ENCODE measurements at regions not wholly inside any gene's neighbourhood (a gene's known extent, or its start where the extent isn't known, plus 50 kb on each side); places are given as distances from the start of the nearest gene placed in this dataset.

DNA sequence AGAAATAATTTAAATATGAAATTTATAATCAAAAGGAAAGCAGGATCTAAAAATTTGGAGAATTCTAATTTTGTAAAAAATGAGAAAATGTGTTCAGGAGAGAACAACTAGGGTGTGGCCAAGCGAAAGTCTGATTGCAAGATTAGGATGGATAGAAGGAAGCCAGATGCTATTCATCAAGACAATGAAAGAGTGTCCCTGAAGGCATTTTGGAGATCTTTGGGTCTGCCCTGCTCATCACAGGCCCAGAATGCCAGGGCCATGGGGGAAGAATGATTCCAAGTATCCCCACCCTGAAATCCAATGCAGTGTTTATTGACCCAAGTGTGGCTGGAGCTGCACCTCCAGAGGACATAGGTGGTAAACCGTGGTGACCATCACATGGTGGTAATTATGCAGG is 724.0 kb upstream of the FZD8 start:
- DNase-seq (ENCODE audit: low read depth, low spot score), result no peak
- Mint-ChIP-seq H3K27me3 (ENCODE audit: low read depth) (no peaks in the 10 kb centered on the region), H3K4me1 (no peaks in the 10 kb centered on the region), H3K27ac (ENCODE audit: unreplicated experiment) (no peak overlapping the region), H3K9me3 (no peaks in the 10 kb centered on the region), H3K4me3 (no peak overlapping the region), H3K36me3 (ENCODE audit: low read depth) (no peaks in the 10 kb centered on the region)
- TF ChIP-seq, protein P1, sequence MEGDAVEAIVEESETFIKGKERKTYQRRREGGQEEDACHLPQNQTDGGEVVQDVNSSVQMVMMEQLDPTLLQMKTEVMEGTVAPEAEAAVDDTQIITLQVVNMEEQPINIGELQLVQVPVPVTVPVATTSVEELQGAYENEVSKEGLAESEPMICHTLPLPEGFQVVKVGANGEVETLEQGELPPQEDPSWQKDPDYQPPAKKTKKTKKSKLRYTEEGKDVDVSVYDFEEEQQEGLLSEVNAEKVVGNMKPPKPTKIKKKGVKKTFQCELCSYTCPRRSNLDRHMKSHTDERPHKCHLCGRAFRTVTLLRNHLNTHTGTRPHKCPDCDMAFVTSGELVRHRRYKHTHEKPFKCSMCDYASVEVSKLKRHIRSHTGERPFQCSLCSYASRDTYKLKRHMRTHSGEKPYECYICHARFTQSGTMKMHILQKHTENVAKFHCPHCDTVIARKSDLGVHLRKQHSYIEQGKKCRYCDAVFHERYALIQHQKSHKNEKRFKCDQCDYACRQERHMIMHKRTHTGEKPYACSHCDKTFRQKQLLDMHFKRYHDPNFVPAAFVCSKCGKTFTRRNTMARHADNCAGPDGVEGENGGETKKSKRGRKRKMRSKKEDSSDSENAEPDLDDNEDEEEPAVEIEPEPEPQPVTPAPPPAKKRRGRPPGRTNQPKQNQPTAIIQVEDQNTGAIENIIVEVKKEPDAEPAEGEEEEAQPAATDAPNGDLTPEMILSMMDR (conservative IDR thresholded peaks at IDR 0.05), result no peak

DNA sequence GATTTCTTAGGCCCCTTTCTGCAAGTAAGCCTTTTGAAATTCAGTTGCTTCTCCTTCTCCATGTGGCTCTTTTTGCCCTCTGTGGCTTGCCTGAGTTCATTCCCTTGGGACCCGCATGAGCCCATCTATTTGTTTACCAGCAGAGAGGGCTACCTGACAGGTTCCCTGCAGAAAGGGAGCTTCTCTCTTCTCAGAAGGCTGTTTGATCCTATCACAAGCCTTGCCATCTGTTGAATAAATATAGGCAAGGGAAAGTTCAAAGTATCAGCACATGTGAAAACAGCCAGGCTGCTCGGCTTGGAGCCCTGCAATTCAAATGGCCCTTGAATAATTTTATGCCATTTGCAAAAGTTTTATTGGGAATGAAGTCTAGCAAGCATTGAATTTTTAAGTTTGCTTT is 720.2 kb upstream of the FZD8 start:
- Mint-ChIP-seq H3K4me3 (no peak overlapping the region), H3K27me3 (ENCODE audit: low read depth) (no peaks in the 10 kb centered on the region), H3K27ac (ENCODE audit: unreplicated experiment) (no peak overlapping the region), H3K36me3 (ENCODE audit: low read depth) (no peaks in the 10 kb centered on the region), H3K9me3 (no peaks in the 10 kb centered on the region), H3K4me1 (no peaks in the 10 kb centered on the region)
- DNase-seq (ENCODE audit: low read depth, low spot score), result no peak
- TF ChIP-seq, protein P1 (conservative IDR thresholded peaks at IDR 0.05), result no peak

DNA sequence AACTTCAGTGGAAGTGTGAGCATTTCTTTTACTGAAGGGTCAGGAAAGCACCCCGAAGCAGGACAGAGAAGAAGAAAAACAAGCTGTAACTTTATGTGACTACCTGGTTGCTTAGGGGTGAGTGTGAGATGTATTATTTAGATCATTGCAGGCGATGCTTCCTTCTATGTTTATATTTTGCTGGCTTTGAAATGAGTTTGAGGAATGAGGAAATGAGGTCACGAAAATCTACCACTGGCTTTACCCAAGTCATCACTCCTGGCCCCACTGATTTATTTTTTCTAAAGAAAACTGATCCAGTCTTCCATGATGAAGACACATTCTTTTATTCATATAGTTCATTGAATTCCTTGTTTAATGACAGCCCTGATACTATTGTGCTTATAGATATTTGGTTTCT is 716.6 kb upstream of the FZD8 start:
- no peaks in the 10 kb centered on the region for H3K4me1 Mint-ChIP-seq
- no peak overlapping the region for H3K27ac Mint-ChIP-seq (ENCODE audit: unreplicated experiment)
- no peaks in the 10 kb centered on the region for H3K27me3 Mint-ChIP-seq (ENCODE audit: low read depth)
- no peak overlapping the region for H3K4me3 Mint-ChIP-seq
- H3K9me3 Mint-ChIP-seq, result no peaks in the 10 kb centered on the region
- TF ChIP-seq, protein P1 (conservative IDR thresholded peaks at IDR 0.05), result no peak
- no peaks in the 10 kb centered on the region for H3K36me3 Mint-ChIP-seq (ENCODE audit: low read depth)
- DNase-seq (ENCODE audit: low read depth, low spot score), result no peak

DNA sequence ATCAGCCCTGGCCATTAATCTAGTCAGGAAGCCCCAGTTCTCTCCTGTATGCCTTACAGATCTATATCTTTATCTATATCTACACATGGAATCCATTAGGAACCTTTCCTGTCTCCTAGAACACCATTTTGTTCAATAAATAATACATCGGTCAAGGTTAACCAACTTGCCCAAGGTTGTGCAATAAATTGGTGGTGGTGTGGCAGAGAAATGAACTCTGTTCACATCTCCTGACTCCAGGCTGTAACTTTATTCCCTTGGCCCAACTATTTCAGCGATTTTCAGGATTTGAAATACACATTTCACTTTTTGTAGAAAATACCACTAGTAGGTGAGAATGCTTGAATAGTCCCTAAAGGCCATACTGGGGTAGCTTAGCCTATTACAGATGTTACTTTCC is 712.5 kb upstream of the FZD8 start:
- H3K4me1 Mint-ChIP-seq, result no peaks in the 10 kb centered on the region
- DNase-seq (ENCODE audit: low read depth, low spot score), result no peak
- no peak overlapping the region for H3K4me3 Mint-ChIP-seq
- H3K36me3 Mint-ChIP-seq (ENCODE audit: low read depth), result no peaks in the 10 kb centered on the region
- no peaks in the 10 kb centered on the region for H3K9me3 Mint-ChIP-seq
- TF ChIP-seq, protein P1 (conservative IDR thresholded peaks at IDR 0.05), result no peak
- no peaks in the 10 kb centered on the region for H3K27me3 Mint-ChIP-seq (ENCODE audit: low read depth)
- no peak overlapping the region for H3K27ac Mint-ChIP-seq (ENCODE audit: unreplicated experiment)

DNA sequence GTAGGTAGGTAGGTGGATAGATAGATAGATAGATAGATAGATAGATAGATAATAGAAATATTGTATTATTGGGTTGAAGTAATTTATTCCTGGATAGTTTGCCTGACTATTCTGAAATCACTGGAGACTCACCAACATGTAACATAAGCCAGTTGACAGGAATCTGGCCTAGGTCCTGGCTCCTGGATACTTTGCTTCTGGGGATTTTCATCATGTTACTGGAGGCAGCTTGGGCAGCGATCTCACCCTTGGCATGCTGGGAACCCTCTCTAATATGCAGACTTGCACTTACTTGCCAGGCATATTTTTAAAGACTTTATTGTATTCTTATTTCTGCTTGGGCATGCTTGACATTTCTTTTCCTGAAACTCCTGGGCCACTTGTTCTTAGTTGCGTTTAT is 709.1 kb upstream of the FZD8 start:
- Mint-ChIP-seq H3K36me3 (ENCODE audit: low read depth) (no peaks in the 10 kb centered on the region), H3K4me1 (no peaks in the 10 kb centered on the region), H3K27me3 (ENCODE audit: low read depth) (no peaks in the 10 kb centered on the region), H3K27ac (ENCODE audit: unreplicated experiment) (no peak overlapping the region), H3K9me3 (no peaks in the 10 kb centered on the region), H3K4me3 (no peak overlapping the region)
- TF ChIP-seq, protein P1 (conservative IDR thresholded peaks at IDR 0.05), result no peak
- DNase-seq (ENCODE audit: low read depth, low spot score), result no peak

Data from neural crest cell (in vitro differentiated cells).